H1 (cell line): ENCODE measurements at regions not wholly inside any gene's neighbourhood (a gene's known extent, or its start where the extent isn't known, plus 50 kb on each side); places are given as distances from the start of the nearest gene placed in this dataset.

Experiments used
- CTCF ChIA-PET: fragments of 300-600 bp; sonication (Branson Sonifier 250); formaldehyde crosslinking; loops from one replicate; lab custom pipeline; 2021; ENCODE audit not compliant: partially characterized antibody; lab: Charles Lee
- POLR2A ChIA-PET: fragments of 300-600 bp; sonication (Branson Sonifier 250); formaldehyde crosslinking; loops from one replicate; lab custom pipeline; 2021; ENCODE audit warnings: inconsistent platforms; ENCODE audit not compliant: partially characterized antibody; lab: Charles Lee
- DNase-seq, 2 experiments: peaks; one replicate each; pipeline versions ENCODE4 v3.0.0 to v3.0.0-alpha.2; 2010 to 2022; ENCODE audit warnings: low spot score in 2 of 2, low read depth in 1 of 2, mixed read lengths in 1 of 2
- FAIRE-seq: peaks from 2 replicates; lab custom pipeline; 2011; peaks lifted over from hg19 to GRCh38; lab: Jason Lieb, UNC
- H2AFZ ChIP-seq: 2 replicates; pipeline ENCODE4 v1.8.1; 2012; ENCODE audit warnings: low read length, inconsistent platforms
- H2AK5ac ChIP-seq: 2 replicates; pipeline ENCODE4 v1.6.1; 2013; ENCODE audit warnings: low read depth, low read length
- H2BK120ac ChIP-seq: replicated peaks from 2 replicates; pipeline ENCODE3; 2013; ENCODE audit warnings: low read depth, low read length, inconsistent platforms
- H2BK12ac ChIP-seq: 2 replicates; pipeline ENCODE4 v1.6.1; 2013; ENCODE audit warnings: low read depth, low read length
- H2BK15ac ChIP-seq: 2 replicates; pipeline ENCODE4 v1.6.1; 2013; ENCODE audit warnings: low read length
- H2BK20ac ChIP-seq: 2 replicates; pipeline ENCODE4 v1.6.1; 2013; ENCODE audit warnings: low read length
- H2BK5ac ChIP-seq: 2 replicates; pipeline ENCODE4 v1.6.1; 2013; ENCODE audit warnings: low read depth, low read length
- H3K14ac ChIP-seq: 2 replicates; pipeline ENCODE4 v1.6.1; 2013; ENCODE audit warnings: inconsistent platforms; ENCODE audit not compliant: insufficient read length
- H3K18ac ChIP-seq: 2 replicates; pipeline ENCODE4 v1.6.1; 2013; ENCODE audit warnings: low read length; ENCODE audit errors: extremely low read depth
- H3K23ac ChIP-seq: 2 replicates; pipeline ENCODE4 v1.6.1; 2013; ENCODE audit warnings: inconsistent platforms; ENCODE audit not compliant: insufficient read length
- H3K23me2 ChIP-seq: 2 replicates; pipeline ENCODE4 v1.6.1; 2013; ENCODE audit warnings: low read depth, low read length
- H3K27ac ChIP-seq: 2 replicates; pipeline ENCODE4 v1.6.1; 2011; ENCODE audit warnings: low read depth, low read length, inconsistent platforms
- H3K27me3 ChIP-seq, 4 experiments: replicated peaks in 1 of 4; 1 replicate in 1 of 4; 2 replicates in 3 of 4; pipeline versions ENCODE4 v1.6.1 to v1.8.1; 2011 to 2013; ENCODE audit warnings: low read length in 3 of 4, mild to moderate bottlenecking in 3 of 4, inconsistent platforms in 2 of 4, mixed read lengths in 2 of 4, moderate library complexity in 1 of 4; ENCODE audit not compliant: control insufficient read depth in 3 of 4, insufficient read depth in 3 of 4; ENCODE audit errors: extremely low read depth in 1 of 4
- H3K36me3 ChIP-seq, 4 experiments: 2 replicates each; pipeline versions ENCODE4 v1.6.1 to v1.8.1; 2011 to 2013; ENCODE audit warnings: mild to moderate bottlenecking in 4 of 4, low read length in 3 of 4, moderate library complexity in 2 of 4, control low read depth in 1 of 4, inconsistent platforms in 1 of 4; ENCODE audit not compliant: insufficient read depth in 4 of 4, control insufficient read depth in 2 of 4
- H3K4ac ChIP-seq: replicated peaks from 2 replicates; pipeline ENCODE3; 2013; ENCODE audit warnings: low read length, low read depth, mixed read lengths, inconsistent platforms; ENCODE audit not compliant: insufficient read length
- H3K4me1 ChIP-seq, 4 experiments: replicated peaks in 1 of 4; 1 replicate in 1 of 4; 2 replicates in 3 of 4; pipeline versions ENCODE4 v1.6.1 to v1.8.1; 2011 to 2013; ENCODE audit warnings: low read length in 3 of 4, inconsistent platforms in 2 of 4, mixed read lengths in 1 of 4; ENCODE audit not compliant: insufficient read depth in 4 of 4, control insufficient read depth in 3 of 4
- H3K4me2 ChIP-seq, 2 experiments: 2 replicates each; pipeline versions ENCODE4 v1.6.1 to v1.8.1; 2011 to 2013; ENCODE audit warnings: low read depth in 2 of 2, low read length in 2 of 2, control low read depth in 1 of 2, inconsistent platforms in 1 of 2, mild to moderate bottlenecking in 1 of 2; ENCODE audit not compliant: insufficient read depth in 1 of 2
- H3K4me3 ChIP-seq, 4 experiments: fragments of 200-600, 300-600 bp in 1 of 4; sonication (generic), shearing (Covaris generic), sonication (Bioruptor Twin) in 1 of 4; 2 replicates each; pipeline versions ENCODE4 v1.5.1 to v1.8.1; 2011 to 2016; ENCODE audit warnings: low read length in 4 of 4, low read depth in 3 of 4, control low read depth in 2 of 4, inconsistent platforms in 2 of 4, mild to moderate bottlenecking in 2 of 4, mixed read lengths in 1 of 4, moderate library complexity in 1 of 4; ENCODE audit not compliant: insufficient read depth in 2 of 4; ENCODE audit errors: extremely low read depth in 1 of 4
- H3K56ac ChIP-seq: replicated peaks from 2 replicates; pipeline ENCODE3; 2013; ENCODE audit warnings: low read depth, mild to moderate bottlenecking, mixed read lengths, low read length, inconsistent platforms; ENCODE audit not compliant: insufficient read length
- H3K79me1 ChIP-seq: 2 replicates; pipeline ENCODE4 v1.6.1; 2013; ENCODE audit warnings: low read depth, low read length, control low read depth
- H3K79me2 ChIP-seq, 2 experiments: 2 replicates each; pipeline versions ENCODE4 v1.6.1 to v1.8.1; 2012 to 2013; ENCODE audit warnings: low read length in 2 of 2, mild to moderate bottlenecking in 2 of 2, inconsistent platforms in 1 of 2; ENCODE audit not compliant: insufficient read depth in 2 of 2, control insufficient read depth in 1 of 2
- H3K9ac ChIP-seq, 4 experiments: replicated peaks in 1 of 4; 1 replicate in 1 of 4; 2 replicates in 3 of 4; pipeline versions ENCODE4 v1.6.1 to v1.8.1; 2011 to 2013; ENCODE audit warnings: low read depth in 3 of 4, low read length in 3 of 4, control low read depth in 2 of 4, mild to moderate bottlenecking in 2 of 4, moderate library complexity in 2 of 4, inconsistent platforms in 1 of 4; ENCODE audit errors: extremely low read depth in 1 of 4
- H3K9me3 ChIP-seq, 2 experiments: 2 replicates each; pipeline versions ENCODE4 v1.6.1 to v1.8.1; 2012 to 2013; ENCODE audit warnings: mild to moderate bottlenecking in 2 of 2, moderate library complexity in 2 of 2, control low read depth in 1 of 2, inconsistent platforms in 1 of 2, low read depth in 1 of 2, low read length in 1 of 2, mixed read lengths in 1 of 2; ENCODE audit not compliant: insufficient read depth in 2 of 2
- H4K20me1 ChIP-seq, 2 experiments: replicated peaks in 1 of 2; 2 replicates each; pipeline versions ENCODE3 to v1.8.1; 2011 to 2013; ENCODE audit warnings: inconsistent platforms in 2 of 2, low read length in 2 of 2, mild to moderate bottlenecking in 1 of 2; ENCODE audit not compliant: insufficient read depth in 2 of 2, control insufficient read depth in 1 of 2
- H4K5ac ChIP-seq: 2 replicates; pipeline ENCODE4 v1.6.1; 2013; ENCODE audit warnings: low read length, low read depth, mixed read lengths, inconsistent platforms; ENCODE audit not compliant: insufficient read length
- H4K8ac ChIP-seq: 2 replicates; pipeline ENCODE4 v1.8.0; 2013; ENCODE audit warnings: mild to moderate bottlenecking, moderate library complexity, low read length, inconsistent platforms; ENCODE audit not compliant: insufficient read depth; ENCODE audit errors: extremely low read depth
- H4K91ac ChIP-seq: replicated peaks from 2 replicates; pipeline ENCODE3; 2013; ENCODE audit warnings: low read length, mixed read lengths, inconsistent platforms; ENCODE audit not compliant: insufficient read length
- CBX5 ChIP-seq: fragments of 300-800, 300-1000 bp; sonication (generic); IDR thresholded peaks from 2 replicates; pipeline ENCODE4 v1.7.1; 2016; ENCODE audit warnings: antibody characterized with exemption, low read length, low read depth
- EGR1 ChIP-seq: IDR thresholded peaks from 2 replicates; pipeline ENCODE4 v1.6.1; 2011; ENCODE audit warnings: low read depth, low read length, borderline replicate concordance
- EZH2 ChIP-seq: fragments of 200-600 bp; sonication (generic); IDR thresholded peaks from 2 replicates; pipeline ENCODE4 v1.7.1; 2012; ENCODE audit warnings: low read depth, mild to moderate bottlenecking, moderate library complexity, low read length, inconsistent platforms; ENCODE audit not compliant: severe bottlenecking
- HDAC2 ChIP-seq, 2 experiments: fragments of 300-600 bp in 1 of 2; sonication (generic) in 1 of 2; IDR thresholded peaks; 2 replicates each; pipeline ENCODE4 v1.6.1; 2011 to 2012; ENCODE audit warnings: low read depth in 2 of 2, low read length in 2 of 2, mild to moderate bottlenecking in 2 of 2, moderate library complexity in 2 of 2, borderline replicate concordance in 1 of 2, inconsistent platforms in 1 of 2
- KDM1A ChIP-seq: fragments of 200-600, 300-600 bp; sonication (generic); IDR thresholded peaks from 2 replicates; pipeline ENCODE4 v1.7.1; 2016; ENCODE audit warnings: mild to moderate bottlenecking, low read length, borderline replicate concordance
- KDM4A ChIP-seq: IDR thresholded peaks from one replicate; pipeline ENCODE4 v1.7.1; 2012; ENCODE audit warnings: low read depth, mild to moderate bottlenecking, moderate library complexity, low read length, inconsistent platforms; ENCODE audit not compliant: severe bottlenecking
- POLR2A ChIP-seq, 2 experiments: IDR thresholded peaks; 1 replicate in 1 of 2; 2 replicates in 1 of 2; pipeline ENCODE4 v1.6.1; 2011; ENCODE audit warnings: low read depth in 2 of 2, low read length in 2 of 2, mild to moderate bottlenecking in 2 of 2; ENCODE audit errors: control extremely low read depth in 1 of 2
- RFX5 ChIP-seq: IDR thresholded peaks from 2 replicates; pipeline ENCODE4 v1.6.1; 2011; ENCODE audit warnings: low read depth, low read length, improper control_type of control experiment, borderline replicate concordance
- RXRA ChIP-seq: IDR thresholded peaks from 2 replicates; pipeline ENCODE4 v1.6.1; 2011; ENCODE audit warnings: low read depth, mild to moderate bottlenecking, low read length, moderate library complexity; ENCODE audit not compliant: insufficient read depth
- SIN3A ChIP-seq, 2 experiments: IDR thresholded peaks in 1 of 2; conservative IDR thresholded peaks in 1 of 2; 2 replicates each; pipeline ENCODE4 v1.6.1; 2011 to 2012; ENCODE audit warnings: low read length in 2 of 2, improper control_type of control experiment in 1 of 2, low read depth in 1 of 2, mild to moderate bottlenecking in 1 of 2
- SP1 ChIP-seq: IDR thresholded peaks from 2 replicates; pipeline ENCODE4 v1.6.1; 2011; ENCODE audit warnings: low read depth, low read length
- SP4 ChIP-seq: IDR thresholded peaks from 2 replicates; pipeline ENCODE4 v1.6.1; 2012; ENCODE audit warnings: low read length, inconsistent platforms
- WGBS, 2 experiments: shearing (Covaris generic) in 1 of 2; methylation state at CpG; one replicate each; pipeline versions ENCODE4 v1.1.6 to v1.1.7; 2013 to 2015; ENCODE audit warnings: low lambda C conversion rate in 2 of 2, mixed read lengths in 2 of 2, inconsistent platforms in 1 of 2, low coverage in 1 of 2, missing lambda C conversion rate in 1 of 2; ENCODE audit not compliant: insufficient replicate concordance in 2 of 2, insufficient coverage in 1 of 2, insufficient read length in 1 of 2; ENCODE audit errors: extremely low coverage in 1 of 2, missing lambda C conversion rate in 1 of 2; 5-methylcytosine and 5-hydroxymethylcytosine counted together
- TF ChIP-seq, protein P1 (sequence below): IDR thresholded peaks from 2 replicates; pipeline ENCODE4 v1.6.1; 2012; ENCODE audit warnings: low read length, inconsistent platforms

- Histone ChIP-seq H3K79me1 (no peaks in the 10 kb centered on the region), H3K18ac (no peak overlapping the region), H2AFZ (no peak overlapping the region), H3K27ac (no peak overlapping the region), H3K79me2 (no peaks in the 10 kb centered on the region), H3K23me2 (no peaks in the 10 kb centered on the region), H3K4ac (no peak overlapping the region), H2BK5ac (no peak overlapping the region), H3K4me3 (no peak overlapping the region), H3K4me2 (no peak overlapping the region), H2BK20ac (no peak overlapping the region), H3K56ac (no peak overlapping the region), H4K91ac (peak overlapping the region; percentile 17), H3K9ac (no peak overlapping the region), H3K4me1 (no peaks in the 10 kb centered on the region), H4K5ac (no peak overlapping the region), H2BK15ac (no peak overlapping the region), H3K27me3 (no peaks in the 10 kb centered on the region; a peak in 1 of 7 replicates), H2AK5ac (no peak overlapping the region; the same call in 1 of the 2 replicates), H3K23ac (no peak overlapping the region), H4K20me1 (peaks cover 0 to 2% of the 10 kb centered on the region in 2 experiments), H2BK12ac (no peak overlapping the region; the same call in 1 of the 2 replicates), H3K36me3 (no peaks in the 10 kb centered on the region), H3K9me3 (no peaks in the 10 kb centered on the region), H2BK120ac (no peak overlapping the region), H3K14ac (no peak overlapping the region), H4K8ac (peak overlapping the region; percentile 16; the same call in 1 of the 2 replicates)
- CTCF ChIA-PET, result interaction anchor here (1.4 to 1.6 kb wide), 2 partner anchors 9 to 113 kb away, joined by 4 to 5 read pairs; no protein-coding TSS in a partner anchor
- 86% methylated on average over 8 of the region's 8 CpGs; no CpG with 5 or more reads in 1 of the 2 experiments for WGBS, 2 experiments
- TF ChIP-seq CBX5 (no peak), POLR2A (IDR thresholded peaks at IDR 0.05; ENCODE audit: control extremely low read depth in 1 of 2, low read depth in 2 of 2, low read length in 2 of 2) (no peak), SP4 (no peak), KDM1A (no peak), EZH2 (no peak), RXRA (no peak), EGR1 (no peak), HDAC2 (IDR thresholded peaks at IDR 0.05; ENCODE audit: borderline replicate concordance in 1 of 2, low read depth in 2 of 2, low read length in 2 of 2) (no peak), KDM4A (no peak), SIN3A (conservative IDR thresholded peaks at IDR 0.05 in 1 of 2, IDR thresholded peaks at IDR 0.05 in 1 of 2; ENCODE audit: low read depth in 1 of 2, low read length in 2 of 2) (no peak), SP1 (no peak), RFX5 (no peak)
- TF ChIP-seq, protein P1, sequence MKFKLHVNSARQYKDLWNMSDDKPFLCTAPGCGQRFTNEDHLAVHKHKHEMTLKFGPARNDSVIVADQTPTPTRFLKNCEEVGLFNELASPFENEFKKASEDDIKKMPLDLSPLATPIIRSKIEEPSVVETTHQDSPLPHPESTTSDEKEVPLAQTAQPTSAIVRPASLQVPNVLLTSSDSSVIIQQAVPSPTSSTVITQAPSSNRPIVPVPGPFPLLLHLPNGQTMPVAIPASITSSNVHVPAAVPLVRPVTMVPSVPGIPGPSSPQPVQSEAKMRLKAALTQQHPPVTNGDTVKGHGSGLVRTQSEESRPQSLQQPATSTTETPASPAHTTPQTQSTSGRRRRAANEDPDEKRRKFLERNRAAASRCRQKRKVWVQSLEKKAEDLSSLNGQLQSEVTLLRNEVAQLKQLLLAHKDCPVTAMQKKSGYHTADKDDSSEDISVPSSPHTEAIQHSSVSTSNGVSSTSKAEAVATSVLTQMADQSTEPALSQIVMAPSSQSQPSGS, result no peak
- POLR2A ChIA-PET, result no interaction called here
- DNase-seq (no peak), FAIRE-seq (no peak)
Measured at GRCh38 chr22:44436736-44437135, 61.3 kb downstream of the RTL6 start.
